ENCODE measurements at regions not wholly inside any gene's neighbourhood (a gene's known extent, or its start where the extent isn't known, plus 50 kb on each side); places are given as distances from the start of the nearest gene placed in this dataset.

DNA sequence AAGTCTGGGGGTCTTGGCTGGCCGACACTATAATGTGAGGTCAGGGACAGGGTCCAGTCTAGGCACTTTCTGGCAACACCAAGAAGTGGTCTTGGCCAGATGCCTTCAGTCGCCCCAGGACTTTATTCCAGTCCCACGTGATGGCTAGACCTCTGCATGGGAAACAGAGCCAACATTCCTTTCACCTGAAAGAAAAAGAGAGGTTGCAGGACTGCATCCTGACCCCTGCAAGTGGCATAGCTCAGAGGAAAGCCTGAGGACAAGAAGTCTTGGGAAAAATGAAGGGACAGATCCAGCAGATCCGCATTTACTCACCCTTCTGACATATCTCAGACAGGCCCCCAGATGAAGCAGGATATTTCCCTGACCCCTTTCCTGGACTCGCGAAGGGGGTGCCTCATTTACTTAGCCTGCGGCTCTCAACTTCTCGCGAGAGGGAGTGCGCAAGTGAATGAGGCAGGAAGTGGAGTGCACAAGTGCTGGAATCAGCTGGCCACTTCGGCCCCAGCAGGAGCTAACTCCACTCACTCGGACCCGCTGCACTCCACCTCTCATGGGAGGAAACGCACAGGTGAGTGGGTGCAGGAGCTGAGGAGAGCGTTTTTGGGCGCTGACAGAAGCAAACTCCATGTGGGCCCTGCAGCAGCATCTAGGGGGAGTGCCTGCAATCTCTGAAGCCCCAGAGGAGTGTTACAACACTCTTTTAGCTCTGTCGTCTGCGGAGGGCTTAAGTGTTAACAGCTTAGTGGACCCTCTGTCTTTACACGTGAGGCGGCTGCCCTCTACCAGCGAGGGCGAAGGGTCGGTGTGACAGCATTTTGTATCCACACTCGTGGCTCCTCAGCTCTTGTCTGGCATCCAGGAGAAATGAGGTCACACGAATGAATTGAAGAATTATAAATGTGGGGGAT lies 916.2 kb upstream of the GHITM start:
- no peak overlapping the region for H3K27ac Mint-ChIP-seq (ENCODE audit: low read depth)
- H3K4me3 Mint-ChIP-seq = no peak overlapping the region
- peaks cover 10% of the 10 kb centered on the region for H3K9me3 Mint-ChIP-seq
- H3K4me1 Mint-ChIP-seq = no peaks in the 10 kb centered on the region
- DNase-seq (ENCODE audit: low spot score in 2 of 2) (no peak), ATAC-seq (replicated peaks; ENCODE audit: extremely low read depth, poor library complexity, severe bottlenecking) (no peak)
- H3K27me3 Mint-ChIP-seq = no peaks in the 10 kb centered on the region
- no peaks in the 10 kb centered on the region for H3K36me3 Mint-ChIP-seq (ENCODE audit: insufficient read depth)

DNA sequence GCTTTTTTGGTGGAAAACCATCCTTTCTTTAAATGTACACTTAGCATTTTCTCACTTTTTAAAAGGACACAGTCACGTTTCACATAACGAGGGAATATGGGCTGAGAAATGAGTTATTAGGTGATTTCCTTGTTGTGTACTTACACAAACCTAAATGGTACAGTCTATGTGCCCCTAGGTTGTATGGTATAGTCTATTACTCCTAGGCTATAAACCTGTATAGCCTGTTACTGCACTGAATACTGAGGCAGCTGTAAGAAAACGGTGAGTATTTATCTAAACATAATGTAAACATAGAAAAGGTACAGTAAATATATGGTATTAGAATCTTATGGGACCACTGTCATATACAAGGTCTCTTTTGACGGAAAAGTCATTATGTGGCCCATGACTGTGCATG lies 913.5 kb upstream of the GHITM start:
- ATAC-seq (replicated peaks; ENCODE audit: extremely low read depth, poor library complexity, severe bottlenecking) = no peak
- Mint-ChIP-seq H3K9me3 (peaks cover 12% of the 10 kb centered on the region), H3K36me3 (ENCODE audit: insufficient read depth) (no peaks in the 10 kb centered on the region), H3K27ac (ENCODE audit: low read depth) (no peak overlapping the region), H3K4me3 (no peak overlapping the region), H3K4me1 (no peaks in the 10 kb centered on the region), H3K27me3 (no peaks in the 10 kb centered on the region)
- no peak for DNase-seq (ENCODE audit: low spot score in 2 of 2)

DNA sequence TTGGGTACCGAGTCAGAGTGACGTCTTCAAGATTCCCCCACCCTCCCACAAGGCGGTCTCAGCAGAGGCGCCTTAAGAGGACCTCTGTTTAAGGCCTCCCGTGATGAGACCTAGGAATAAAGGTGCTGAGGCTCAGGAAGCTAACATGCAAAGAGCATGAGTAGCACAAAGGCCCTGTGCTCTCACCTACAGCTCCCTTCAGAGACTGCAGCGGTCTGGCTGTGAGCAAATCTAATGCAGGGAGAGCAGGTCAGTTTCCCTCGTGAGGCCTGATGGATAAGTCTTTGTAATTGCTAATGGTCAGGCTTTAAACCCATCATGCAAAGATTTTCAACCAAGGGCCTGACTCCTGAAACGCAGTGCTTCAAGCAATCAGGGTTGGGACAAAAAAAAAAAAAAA lies 909.3 kb upstream of the GHITM start:
- H3K9me3 Mint-ChIP-seq = peaks cover 16% of the 10 kb centered on the region
- no peak overlapping the region for H3K27ac Mint-ChIP-seq (ENCODE audit: low read depth)
- no peaks in the 10 kb centered on the region for H3K36me3 Mint-ChIP-seq (ENCODE audit: insufficient read depth)
- no peaks in the 10 kb centered on the region for H3K27me3 Mint-ChIP-seq
- H3K4me3 Mint-ChIP-seq = no peak overlapping the region
- ATAC-seq (replicated peaks; ENCODE audit: extremely low read depth, poor library complexity, severe bottlenecking) = no peak
- H3K4me1 Mint-ChIP-seq = no peaks in the 10 kb centered on the region
- no peak for DNase-seq (ENCODE audit: low spot score in 2 of 2)

DNA sequence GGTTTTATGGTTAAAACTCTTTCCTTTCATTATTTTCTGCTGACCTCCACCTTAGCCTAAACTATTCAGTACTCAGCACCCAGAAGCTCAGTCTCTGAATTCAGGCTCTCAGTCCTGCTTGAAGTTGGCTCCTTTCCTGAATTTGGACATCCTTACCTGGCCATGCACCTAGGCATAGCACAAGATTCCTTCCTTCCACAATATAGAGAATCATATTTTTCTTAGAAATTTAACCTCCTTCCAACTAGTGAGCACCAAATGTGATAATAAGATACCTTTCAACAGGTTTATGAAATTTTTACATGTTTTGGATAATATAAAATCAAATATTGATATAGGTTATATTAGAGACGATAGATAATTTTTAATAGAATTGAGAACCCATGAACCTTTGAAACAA lies 905.6 kb upstream of the GHITM start:
- ATAC-seq (replicated peaks; ENCODE audit: extremely low read depth, poor library complexity, severe bottlenecking) = no peak
- Mint-ChIP-seq H3K4me1 (no peaks in the 10 kb centered on the region), H3K4me3 (no peak overlapping the region), H3K27me3 (no peaks in the 10 kb centered on the region), H3K9me3 (peaks cover 9% of the 10 kb centered on the region), H3K27ac (ENCODE audit: low read depth) (no peak overlapping the region), H3K36me3 (ENCODE audit: insufficient read depth) (no peaks in the 10 kb centered on the region)
- DNase-seq (ENCODE audit: low spot score in 2 of 2) = no peak

DNA sequence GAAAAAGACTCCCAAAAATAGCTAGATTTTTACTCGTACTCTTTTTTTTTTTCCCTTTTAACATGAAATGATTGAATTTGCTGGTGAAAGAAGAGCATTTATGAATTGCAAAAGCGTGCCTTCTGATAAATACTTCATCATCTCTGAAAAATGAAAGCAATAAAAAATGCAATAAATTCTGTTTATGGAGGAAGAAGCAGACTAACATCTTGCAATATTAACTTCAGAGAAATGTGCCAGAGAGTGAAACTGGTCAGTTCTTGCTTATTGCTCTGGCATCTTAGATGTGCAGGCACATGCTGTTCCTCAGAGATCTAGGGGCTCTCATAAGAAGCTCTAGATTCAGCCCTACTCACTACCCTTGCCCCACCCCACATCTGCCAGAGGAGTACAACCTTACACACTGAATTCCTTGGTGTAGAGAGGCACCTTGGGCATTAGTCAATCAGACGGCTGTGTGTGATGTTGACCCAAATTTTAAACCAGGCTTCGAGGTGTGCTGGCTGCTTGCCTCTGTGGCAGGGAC lies 891.1 kb upstream of the GHITM start:
- Mint-ChIP-seq H3K27ac (ENCODE audit: low read depth) (no peak overlapping the region), H3K9me3 (peaks cover 31% of the 10 kb centered on the region), H3K4me1 (no peaks in the 10 kb centered on the region), H3K36me3 (ENCODE audit: insufficient read depth) (no peaks in the 10 kb centered on the region), H3K4me3 (no peak overlapping the region), H3K27me3 (no peaks in the 10 kb centered on the region)
- DNase-seq (ENCODE audit: low spot score in 2 of 2) (no peak), ATAC-seq (replicated peaks; ENCODE audit: extremely low read depth, poor library complexity, severe bottlenecking) (no peak)

DNA sequence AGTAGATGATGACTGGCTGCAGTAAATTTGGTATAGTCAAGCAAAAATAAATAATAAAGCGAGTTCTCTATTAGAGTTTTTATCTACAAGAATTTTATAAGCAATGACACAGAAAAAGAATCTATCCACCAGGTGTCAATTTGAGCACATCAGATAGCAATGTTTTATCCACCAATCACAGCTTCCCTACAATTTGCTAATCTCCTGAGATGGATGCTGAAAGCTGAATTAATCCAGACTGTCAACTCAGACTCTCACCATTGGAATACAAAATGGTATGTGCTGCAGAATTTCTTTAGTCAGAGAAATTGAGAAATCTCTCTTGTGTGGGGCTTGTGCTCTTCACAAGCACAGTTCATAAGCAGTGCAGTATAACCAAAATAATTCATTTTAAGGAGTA lies 888.9 kb upstream of the GHITM start:
- peaks cover 28% of the 10 kb centered on the region for H3K9me3 Mint-ChIP-seq
- ATAC-seq (replicated peaks; ENCODE audit: extremely low read depth, poor library complexity, severe bottlenecking) (no peak), DNase-seq (ENCODE audit: low spot score in 2 of 2) (no peak)
- no peaks in the 10 kb centered on the region for H3K27me3 Mint-ChIP-seq
- H3K27ac Mint-ChIP-seq (ENCODE audit: low read depth) = no peak overlapping the region
- no peak overlapping the region for H3K4me3 Mint-ChIP-seq
- no peaks in the 10 kb centered on the region for H3K36me3 Mint-ChIP-seq (ENCODE audit: insufficient read depth)
- no peaks in the 10 kb centered on the region for H3K4me1 Mint-ChIP-seq

DNA sequence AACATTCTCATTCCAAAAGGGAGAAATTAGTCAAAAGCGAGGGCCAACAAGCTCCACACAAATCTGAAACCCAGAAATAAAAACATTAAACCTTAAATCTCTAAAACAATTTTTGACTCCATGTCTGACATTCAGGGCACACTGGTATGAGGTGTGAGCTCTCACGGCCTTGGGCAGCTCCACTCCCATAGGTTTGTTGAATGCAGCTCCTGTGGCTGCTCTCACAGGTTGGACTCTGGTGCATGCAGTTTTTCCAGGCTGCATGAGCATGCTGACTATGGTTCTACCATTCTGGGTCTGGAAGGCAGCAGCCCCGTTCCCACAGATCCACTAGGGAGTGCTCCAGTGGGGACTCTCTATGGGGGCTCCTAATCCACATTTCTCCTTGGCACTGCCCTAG lies 887.1 kb upstream of the GHITM start:
- ATAC-seq (replicated peaks; ENCODE audit: extremely low read depth, poor library complexity, severe bottlenecking) = no peak

DNA sequence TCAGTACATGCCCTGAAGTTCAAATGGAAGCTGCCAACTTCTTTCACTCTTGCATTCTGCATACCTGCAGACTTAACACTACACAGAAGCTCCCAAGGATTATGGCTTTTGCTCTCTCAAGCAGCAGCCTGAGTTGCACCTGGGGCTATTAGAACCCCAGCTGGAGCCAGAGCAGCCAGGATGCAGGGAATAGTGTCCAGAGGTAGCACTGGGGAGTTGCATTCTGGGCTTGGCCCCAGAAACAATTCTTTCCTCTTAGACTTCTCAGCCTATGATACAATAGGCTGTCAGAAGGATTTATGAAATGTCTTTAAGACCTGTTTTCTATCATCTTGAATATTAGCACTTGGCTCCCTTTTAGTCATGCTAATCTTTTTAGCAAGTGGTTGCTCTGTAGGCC lies 886.7 kb upstream of the GHITM start:
- Mint-ChIP-seq H3K27me3 (no peaks in the 10 kb centered on the region), H3K9me3 (peaks cover 22% of the 10 kb centered on the region), H3K27ac (ENCODE audit: low read depth) (no peak overlapping the region), H3K36me3 (ENCODE audit: insufficient read depth) (no peaks in the 10 kb centered on the region), H3K4me3 (no peak overlapping the region), H3K4me1 (no peaks in the 10 kb centered on the region)
- ATAC-seq (replicated peaks; ENCODE audit: extremely low read depth, poor library complexity, severe bottlenecking) (no peak), DNase-seq (ENCODE audit: low spot score in 2 of 2) (no peak)

More for the DNA sequence above, 887.1 kb upstream of the GHITM start:
- Mint-ChIP-seq H3K4me3 (no peak overlapping the region), H3K4me1 (no peaks in the 10 kb centered on the region), H3K9me3 (peaks cover 22% of the 10 kb centered on the region), H3K36me3 (ENCODE audit: insufficient read depth) (no peaks in the 10 kb centered on the region), H3K27ac (ENCODE audit: low read depth) (no peak overlapping the region), H3K27me3 (no peaks in the 10 kb centered on the region)
- DNase-seq (ENCODE audit: low spot score in 2 of 2) = no peak

DNA sequence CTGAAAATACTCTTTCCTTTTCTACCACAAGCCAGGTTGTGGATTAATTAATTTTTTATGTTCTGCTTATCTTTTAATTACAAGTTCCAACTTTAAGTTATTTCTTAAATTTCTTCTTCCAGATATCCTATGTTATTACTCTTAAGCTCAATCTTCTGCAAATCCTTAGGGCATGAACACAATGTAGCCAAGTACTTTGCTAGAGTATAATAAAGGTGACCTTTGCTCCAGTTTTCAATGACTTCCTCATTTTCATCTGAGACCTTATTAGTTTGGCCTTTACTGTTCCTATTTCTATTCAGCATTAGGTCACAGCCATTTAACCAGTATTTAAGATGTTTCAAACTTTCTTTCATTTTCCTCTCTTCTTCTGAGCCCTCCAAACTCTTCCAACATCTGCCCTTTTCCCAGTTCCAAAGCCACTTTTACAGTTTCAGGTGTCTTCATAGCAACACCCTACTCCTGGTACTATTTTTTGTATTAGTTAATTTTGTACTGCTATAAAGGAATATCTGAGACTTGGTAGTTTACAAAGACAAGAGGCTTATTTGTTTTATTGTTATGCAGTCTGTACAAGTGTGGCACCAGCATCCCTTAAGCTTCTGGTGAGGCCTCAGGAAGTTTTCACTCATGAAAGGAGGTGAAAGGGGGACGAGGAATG lies 886.2 kb upstream of the GHITM start:
- ATAC-seq (replicated peaks; ENCODE audit: extremely low read depth, poor library complexity, severe bottlenecking) = no peak
- Mint-ChIP-seq H3K4me3 (no peak overlapping the region), H3K9me3 (peaks cover 22% of the 10 kb centered on the region), H3K36me3 (ENCODE audit: insufficient read depth) (no peaks in the 10 kb centered on the region), H3K4me1 (no peaks in the 10 kb centered on the region), H3K27ac (ENCODE audit: low read depth) (no peak overlapping the region), H3K27me3 (no peaks in the 10 kb centered on the region)
- DNase-seq (ENCODE audit: low spot score in 2 of 2) = no peak

DNA sequence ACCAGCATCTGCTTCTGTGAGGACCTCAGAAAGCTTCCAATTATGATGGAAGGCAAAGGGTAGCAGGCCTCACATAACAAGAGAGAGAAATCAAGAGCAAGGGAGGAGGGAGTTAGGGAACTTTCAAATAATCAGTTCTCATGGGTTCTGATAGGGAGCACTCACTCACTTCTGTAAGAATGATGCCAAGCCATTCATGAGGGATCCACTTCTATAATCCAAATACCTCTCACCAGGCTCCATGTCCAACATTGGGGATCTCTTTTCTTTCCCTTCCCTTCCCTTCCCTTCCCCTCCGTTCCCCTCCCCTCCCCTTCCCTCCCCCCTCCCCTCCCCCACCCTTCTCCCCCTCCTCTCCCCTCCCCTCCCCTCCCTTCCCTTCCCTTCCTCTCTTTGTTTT lies 884.6 kb upstream of the GHITM start:
- DNase-seq (ENCODE audit: low spot score in 2 of 2) = no peak
- Mint-ChIP-seq H3K27ac (ENCODE audit: low read depth) (no peak overlapping the region), H3K27me3 (no peaks in the 10 kb centered on the region), H3K4me3 (no peak overlapping the region), H3K9me3 (peaks cover 24% of the 10 kb centered on the region), H3K4me1 (no peaks in the 10 kb centered on the region), H3K36me3 (ENCODE audit: insufficient read depth) (no peaks in the 10 kb centered on the region)
- no peak for ATAC-seq (replicated peaks; ENCODE audit: extremely low read depth, poor library complexity, severe bottlenecking)

DNA sequence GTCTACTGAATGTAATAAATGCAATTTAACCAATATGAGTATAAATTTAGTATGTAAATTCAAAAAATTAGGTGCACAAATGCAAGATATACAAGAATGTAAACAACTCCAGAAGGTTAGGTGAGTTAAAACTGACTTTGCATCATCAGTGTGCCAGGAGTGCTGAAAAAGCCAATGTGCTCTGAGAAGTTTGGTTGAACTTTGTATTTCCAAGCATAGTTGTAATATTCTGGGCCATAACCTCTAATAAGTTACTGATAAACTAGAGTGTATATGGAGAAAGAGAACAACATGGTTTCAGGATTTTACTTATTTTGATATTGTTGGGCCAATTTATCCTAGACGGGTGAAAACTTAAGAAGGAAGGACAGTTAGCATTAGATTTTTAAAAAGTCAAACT lies 876.9 kb upstream of the GHITM start:
- Mint-ChIP-seq H3K4me3 (no peak overlapping the region), H3K36me3 (ENCODE audit: insufficient read depth) (peaks cover 1% of the 10 kb centered on the region), H3K27me3 (no peaks in the 10 kb centered on the region), H3K27ac (ENCODE audit: low read depth) (no peak overlapping the region), H3K9me3 (peaks cover 16% of the 10 kb centered on the region), H3K4me1 (no peaks in the 10 kb centered on the region)
- DNase-seq (ENCODE audit: low spot score in 2 of 2) (no peak), ATAC-seq (replicated peaks; ENCODE audit: extremely low read depth, poor library complexity, severe bottlenecking) (no peak)

DNA sequence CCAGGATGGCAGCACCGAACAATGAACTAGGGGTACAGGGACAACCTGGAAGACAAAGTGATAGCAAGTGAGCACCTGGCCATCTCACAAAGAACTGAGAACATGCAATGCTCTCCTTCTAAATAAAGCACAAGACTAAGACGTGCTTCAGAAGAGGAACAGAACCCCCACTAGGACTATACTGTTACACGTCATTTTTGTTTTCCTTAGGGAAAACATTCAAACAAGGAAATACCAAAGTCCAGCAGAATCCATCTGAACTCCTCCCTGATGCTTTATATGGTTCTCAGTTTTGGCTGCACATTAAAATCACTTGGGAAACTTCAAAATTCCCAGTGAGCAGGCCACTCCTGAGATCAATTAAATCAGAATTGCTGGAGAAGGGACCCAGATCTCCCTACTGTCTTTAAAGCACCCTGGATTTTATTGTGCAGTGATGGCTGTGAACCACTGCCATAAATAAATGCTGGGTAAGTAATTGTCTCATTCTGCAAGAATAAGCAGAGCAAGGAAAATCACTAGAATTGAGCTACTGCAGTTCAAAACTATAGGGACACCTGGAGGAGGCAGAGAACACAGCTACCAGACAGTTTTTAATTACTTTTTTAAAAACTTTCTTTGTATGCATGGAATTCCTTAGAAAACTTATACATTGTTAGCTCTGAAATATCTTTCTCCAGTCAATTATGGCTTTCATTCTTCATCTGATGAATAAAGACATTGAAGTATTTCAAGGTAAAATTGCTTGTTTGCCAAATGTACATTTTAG lies 866.5 kb upstream of the GHITM start:
- H3K36me3 Mint-ChIP-seq (ENCODE audit: insufficient read depth) = no peaks in the 10 kb centered on the region
- peaks cover 7% of the 10 kb centered on the region for H3K9me3 Mint-ChIP-seq
- H3K27ac Mint-ChIP-seq (ENCODE audit: low read depth) = no peak overlapping the region
- no peaks in the 10 kb centered on the region for H3K4me1 Mint-ChIP-seq
- ATAC-seq (replicated peaks; ENCODE audit: extremely low read depth, poor library complexity, severe bottlenecking) (no peak), DNase-seq (ENCODE audit: low spot score in 2 of 2) (no peak)
- no peaks in the 10 kb centered on the region for H3K27me3 Mint-ChIP-seq
- H3K4me3 Mint-ChIP-seq = no peak overlapping the region
